ENCODE measurements at regions not wholly inside any gene's neighbourhood (a gene's known extent, or its start where the extent isn't known, plus 50 kb on each side); places are given as distances from the start of the nearest gene placed in this dataset.

GRCh38 chr5:8481007-8481406, 612.1 kb downstream of the MTRR start:
- Histone ChIP-seq H3K9me3 (replicated peaks; ENCODE audit: control insufficient read depth, insufficient read depth, low read length) (no peaks in the 10 kb centered on the region), H3K4me2 (ENCODE audit: insufficient read depth, low read length) (no peak overlapping the region), H3K9me1 (replicated peaks; ENCODE audit: control insufficient read depth, extremely low read depth, insufficient read depth, low read length) (no peaks in the 10 kb centered on the region), H3K79me2 (ENCODE audit: control insufficient read depth, insufficient read depth, low read length) (no peaks in the 10 kb centered on the region), H3K9ac (replicated peaks; ENCODE audit: extremely low read depth, insufficient read depth, low read length) (no peak overlapping the region), H2AFZ (ENCODE audit: low read depth, low read length) (no peak overlapping the region), H4K20me1 (replicated peaks; ENCODE audit: control insufficient read depth, extremely low read depth, insufficient read depth, low read length) (no peaks in the 10 kb centered on the region), H3K27ac (ENCODE audit: insufficient read depth, low read depth, low read length) (no peak overlapping the region), H3K4me1 (ENCODE audit: control insufficient read depth, extremely low read depth, insufficient read depth, low read length) (no peaks in the 10 kb centered on the region), H3K36me3 (ENCODE audit: control insufficient read depth in 2 of 2, extremely low read depth in 1 of 2, insufficient read depth in 2 of 2, low read length in 2 of 2) (no peaks in the 10 kb centered on the region), H3K27me3 (ENCODE audit: control insufficient read depth in 2 of 2, insufficient read depth in 2 of 2, low read length in 2 of 2) (no peaks in the 10 kb centered on the region), H3K4me3 (replicated peaks in 1 of 3; ENCODE audit: insufficient read depth in 1 of 3, low read depth in 1 of 3, low read length in 3 of 3) (no peak overlapping the region)
- DNase-seq (ENCODE audit: low read depth, low spot score) (no peak), FAIRE-seq (no peak)
- dilution Hi-C loops (cut with MboI; ENCODE audit: extremely low pct_ligation_motif_present, low sequenced_read_pairs) (no loop called here), intact Hi-C loops (cut with micrococcal nuclease) (no loop called here)
- ChIA-PET CTCF (no interaction called here), POLR2A (no interaction called here)
- BruUV-seq (replicated peaks): no TSS peak
- no peak for TF ChIP-seq CTCF (IDR thresholded peaks at IDR 0.05; ENCODE audit: extremely low read depth in 1 of 2, insufficient read depth in 1 of 2, low read depth in 1 of 2, low read length in 2 of 2)
- no peak for TF ChIP-seq EZH2 (IDR thresholded peaks at IDR 0.05; ENCODE audit: borderline replicate concordance, low read depth, low read length, severe bottlenecking)
- TF ChIP-seq MYC (IDR thresholded peaks at IDR 0.05; ENCODE audit: low read depth, low read length): no peak
- TF ChIP-seq GATA2 (IDR thresholded peaks at IDR 0.05; ENCODE audit: insufficient read depth, insufficient read length, low read depth, low read length): no peak
- TF ChIP-seq JUN (IDR thresholded peaks at IDR 0.05; ENCODE audit: borderline replicate concordance, insufficient read depth, insufficient read length, low read depth): no peak
- TF ChIP-seq POLR2A (IDR thresholded peaks at IDR 0.05; ENCODE audit: low read depth, low read length): no peak
- TF ChIP-seq POLR2AphosphoS5 (IDR thresholded peaks at IDR 0.05; ENCODE audit: insufficient read depth, low read depth, low read length): no peak
- no peak for TF ChIP-seq MAX (IDR thresholded peaks at IDR 0.05; ENCODE audit: insufficient read depth, insufficient read length)

Data from endothelial cell of umbilical vein (primary cell).